Smooth muscle cell (in vitro differentiated cells): ENCODE measurements at regions not wholly inside any gene's neighbourhood (a gene's known extent, or its start where the extent isn't known, plus 50 kb on each side); places are given as distances from the start of the nearest gene placed in this dataset.

ENCODE experiments used
- DNase-seq: peaks from one replicate; lab custom pipeline; 2025; ENCODE audit not compliant: unreplicated experiment; lab: John Stamatoyannopoulos, UW
- H2AFZ ChIP-seq: fragments of 200-600 bp; sonication (generic); 2 replicates; pipeline ENCODE4 v1.6.0; 2016; ENCODE audit warnings: antibody characterized with exemption, low read depth, mild to moderate bottlenecking
- H3F3A ChIP-seq: fragments of 200-600 bp; sonication (generic); 2 replicates; pipeline ENCODE4 v1.6.0; 2017; ENCODE audit warnings: antibody characterized with exemption, low read depth
- H3K27ac ChIP-seq: fragments of 200-600 bp; sonication (generic); 2 replicates; pipeline ENCODE4 v1.5.1; 2016; ENCODE audit warnings: low read depth, mild to moderate bottlenecking
- H3K27me3 ChIP-seq: fragments of 200-600 bp; sonication (generic); 2 replicates; pipeline ENCODE4 v1.6.1; 2016; ENCODE audit warnings: low read depth, mild to moderate bottlenecking
- H3K36me3 ChIP-seq: fragments of 200-600 bp; sonication (generic); 2 replicates; pipeline ENCODE4 v1.5.1; 2016; ENCODE audit warnings: low read depth
- H3K4me1 ChIP-seq: fragments of 200-600 bp; sonication (generic); 2 replicates; pipeline ENCODE4 v1.5.1; 2016; ENCODE audit warnings: low read depth
- H3K4me2 ChIP-seq: fragments of 200-600 bp; sonication (generic); 2 replicates; pipeline ENCODE4 v1.6.0; 2016; ENCODE audit warnings: mild to moderate bottlenecking
- H3K4me3 ChIP-seq: fragments of 200-600 bp; sonication (generic); 2 replicates; pipeline ENCODE4 v1.5.1; 2016; ENCODE audit warnings: mild to moderate bottlenecking
- H3K79me2 ChIP-seq: fragments of 200-600 bp; sonication (generic); 2 replicates; pipeline ENCODE4 v1.6.0; 2016; ENCODE audit warnings: low read depth, mild to moderate bottlenecking
- H3K9ac ChIP-seq: fragments of 200-600 bp; sonication (generic); 2 replicates; pipeline ENCODE4 v1.6.0; 2016; ENCODE audit warnings: low read depth
- H3K9me3 ChIP-seq: fragments of 200-600 bp; sonication (generic); replicated peaks from 2 replicates; pipeline ENCODE4 v1.5.1; 2016; ENCODE audit warnings: low read depth
- H4K20me1 ChIP-seq: fragments of 200-600 bp; sonication (generic); 2 replicates; pipeline ENCODE4 v1.6.0; 2016; ENCODE audit warnings: low read depth
- WGBS: methylation state at CpG from one replicate; pipeline ENCODE4 v1.1.7; 2016; ENCODE audit warnings: low lambda C conversion rate; 5-methylcytosine and 5-hydroxymethylcytosine counted together
- TF ChIP-seq, protein P1 (sequence below): fragments of 200-600 bp; sonication (generic); IDR thresholded peaks from 2 replicates; pipeline ENCODE4 v1.5.1; 2017; ENCODE audit warnings: borderline replicate concordance, mild to moderate bottlenecking, antibody characterized with exemption; ENCODE audit not compliant: insufficient read depth, poor library complexity, severe bottlenecking

DNA sequence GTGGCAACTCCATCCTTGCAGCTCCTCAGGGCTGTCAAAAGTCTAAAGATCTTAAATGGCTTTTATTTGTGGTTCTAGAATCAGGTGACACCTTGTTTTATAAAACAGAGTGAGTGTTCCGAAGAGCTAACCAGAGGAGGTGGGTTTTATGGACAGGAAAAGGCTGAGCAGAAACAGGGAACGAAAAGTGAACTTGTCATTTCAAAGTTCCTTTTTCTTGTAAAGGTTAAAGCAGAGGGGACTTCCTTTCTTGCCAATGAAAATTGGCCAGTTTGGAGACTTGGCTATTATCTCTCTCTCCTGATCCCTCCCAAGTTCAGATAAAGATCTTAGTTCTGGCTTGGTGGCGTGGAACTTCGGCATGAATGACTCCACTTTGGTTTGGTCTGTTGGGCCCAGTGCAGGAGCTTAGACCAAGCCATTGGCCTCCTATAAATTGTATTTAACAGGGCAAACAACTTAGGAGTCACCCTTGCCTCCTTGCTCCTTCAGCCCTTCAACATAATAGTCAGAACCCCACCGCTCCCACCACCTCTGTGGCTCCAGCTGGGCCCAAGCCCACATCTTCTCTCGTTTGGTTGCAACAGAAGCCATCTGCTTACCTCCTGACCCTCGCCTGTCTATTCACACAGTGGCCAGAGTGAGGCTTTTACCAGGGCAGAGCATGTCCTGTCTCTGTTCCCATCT, 102.4 kb upstream of the THY1 start:
- Histone ChIP-seq H2AFZ (no peak overlapping the region), H3K36me3 (no peaks in the 10 kb centered on the region), H3K4me3 (no peak overlapping the region), H3K79me2 (no peaks in the 10 kb centered on the region), H3F3A (no peaks in the 10 kb centered on the region), H4K20me1 (no peaks in the 10 kb centered on the region), H3K4me1 (no peaks in the 10 kb centered on the region), H3K27me3 (peaks cover 12% of the 10 kb centered on the region), H3K27ac (no peak overlapping the region), H3K9me3 (no peaks in the 10 kb centered on the region), H3K4me2 (no peak overlapping the region), H3K9ac (no peak overlapping the region)
- TF ChIP-seq, protein P1, sequence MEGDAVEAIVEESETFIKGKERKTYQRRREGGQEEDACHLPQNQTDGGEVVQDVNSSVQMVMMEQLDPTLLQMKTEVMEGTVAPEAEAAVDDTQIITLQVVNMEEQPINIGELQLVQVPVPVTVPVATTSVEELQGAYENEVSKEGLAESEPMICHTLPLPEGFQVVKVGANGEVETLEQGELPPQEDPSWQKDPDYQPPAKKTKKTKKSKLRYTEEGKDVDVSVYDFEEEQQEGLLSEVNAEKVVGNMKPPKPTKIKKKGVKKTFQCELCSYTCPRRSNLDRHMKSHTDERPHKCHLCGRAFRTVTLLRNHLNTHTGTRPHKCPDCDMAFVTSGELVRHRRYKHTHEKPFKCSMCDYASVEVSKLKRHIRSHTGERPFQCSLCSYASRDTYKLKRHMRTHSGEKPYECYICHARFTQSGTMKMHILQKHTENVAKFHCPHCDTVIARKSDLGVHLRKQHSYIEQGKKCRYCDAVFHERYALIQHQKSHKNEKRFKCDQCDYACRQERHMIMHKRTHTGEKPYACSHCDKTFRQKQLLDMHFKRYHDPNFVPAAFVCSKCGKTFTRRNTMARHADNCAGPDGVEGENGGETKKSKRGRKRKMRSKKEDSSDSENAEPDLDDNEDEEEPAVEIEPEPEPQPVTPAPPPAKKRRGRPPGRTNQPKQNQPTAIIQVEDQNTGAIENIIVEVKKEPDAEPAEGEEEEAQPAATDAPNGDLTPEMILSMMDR, result no peak
- no peak for DNase-seq
- WGBS, result 80% methylated on average over 6 of the region's 7 CpGs

DNA sequence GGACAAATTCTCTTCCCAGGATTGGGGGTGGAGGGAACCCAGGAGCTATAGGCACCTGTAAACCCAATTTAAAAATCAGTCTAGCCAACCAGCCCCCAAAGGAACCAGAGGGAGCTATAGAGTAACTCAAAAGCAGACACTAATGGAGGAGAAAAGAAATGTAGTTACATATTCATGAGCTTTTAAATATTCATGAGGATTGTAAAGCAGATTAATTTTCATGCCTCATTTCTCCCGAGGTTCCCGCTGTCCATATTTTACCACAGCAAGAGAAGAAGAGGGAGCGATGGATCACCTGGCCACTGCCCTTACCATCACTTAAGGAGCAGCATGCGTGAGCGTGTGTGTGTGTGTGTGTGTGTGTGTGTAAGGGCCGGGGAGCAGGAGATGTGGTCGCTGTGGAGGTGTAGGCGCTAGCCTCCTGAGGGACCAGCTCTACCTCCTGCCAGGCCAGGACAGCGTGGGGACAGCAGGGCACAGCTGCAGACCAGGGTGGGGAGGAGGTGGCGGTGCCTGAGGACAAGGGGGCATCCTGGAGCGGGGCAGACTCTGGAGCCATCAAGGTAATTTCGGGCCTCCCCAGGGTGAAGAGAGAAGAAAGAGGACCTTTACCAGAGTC, 100.7 kb upstream of the THY1 start:
- no peaks in the 10 kb centered on the region for H3F3A ChIP-seq
- peaks cover 12% of the 10 kb centered on the region for H3K27me3 ChIP-seq

DNA sequence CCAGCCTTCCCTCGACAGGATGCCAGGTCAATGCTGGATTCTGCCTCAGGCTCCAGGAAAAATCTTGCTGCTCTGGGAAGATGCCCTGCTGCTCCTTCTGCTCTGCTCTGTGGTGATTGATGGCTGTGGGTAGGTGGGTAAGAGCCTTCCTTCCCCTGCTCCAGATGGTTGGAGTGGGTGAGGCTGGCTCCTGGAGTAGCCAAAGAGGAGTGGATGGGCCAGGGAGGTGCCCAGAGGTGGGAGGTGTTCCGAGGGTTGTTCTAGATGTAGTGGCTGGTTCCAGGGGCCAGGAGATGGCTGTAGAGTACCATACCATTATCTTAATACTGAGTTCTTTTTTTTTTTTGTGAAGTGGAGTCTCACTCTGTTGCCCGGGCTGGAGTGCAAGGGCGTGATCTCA, 99.6 kb upstream of the THY1 start:
- Histone ChIP-seq H3K4me3 (no peak overlapping the region), H3K9me3 (no peaks in the 10 kb centered on the region), H2AFZ (no peak overlapping the region), H3K27ac (no peak overlapping the region), H3K4me2 (no peak overlapping the region), H4K20me1 (no peaks in the 10 kb centered on the region), H3F3A (no peaks in the 10 kb centered on the region), H3K4me1 (no peaks in the 10 kb centered on the region), H3K27me3 (peaks cover 11% of the 10 kb centered on the region), H3K79me2 (no peaks in the 10 kb centered on the region), H3K9ac (no peak overlapping the region), H3K36me3 (no peaks in the 10 kb centered on the region)
- TF ChIP-seq, protein P1, result no peak
- 88% methylated on average over 4 of the region's 4 CpGs for WGBS
- no peak for DNase-seq

More for the DNA sequence above, 100.7 kb upstream of the THY1 start:
- H3K4me1 ChIP-seq, result no peaks in the 10 kb centered on the region
- no peak overlapping the region for H3K27ac ChIP-seq
- DNase-seq, result no peak
- 87% methylated on average over 10 of the region's 12 CpGs for WGBS
- TF ChIP-seq, protein P1, result no peak
- H3K36me3 ChIP-seq, result no peaks in the 10 kb centered on the region
- no peaks in the 10 kb centered on the region for H3K79me2 ChIP-seq
- H3K4me2 ChIP-seq, result no peak overlapping the region
- H3K9ac ChIP-seq, result no peak overlapping the region
- no peaks in the 10 kb centered on the region for H4K20me1 ChIP-seq
- H2AFZ ChIP-seq, result no peak overlapping the region
- no peaks in the 10 kb centered on the region for H3K9me3 ChIP-seq
- H3K4me3 ChIP-seq, result no peak overlapping the region

DNA sequence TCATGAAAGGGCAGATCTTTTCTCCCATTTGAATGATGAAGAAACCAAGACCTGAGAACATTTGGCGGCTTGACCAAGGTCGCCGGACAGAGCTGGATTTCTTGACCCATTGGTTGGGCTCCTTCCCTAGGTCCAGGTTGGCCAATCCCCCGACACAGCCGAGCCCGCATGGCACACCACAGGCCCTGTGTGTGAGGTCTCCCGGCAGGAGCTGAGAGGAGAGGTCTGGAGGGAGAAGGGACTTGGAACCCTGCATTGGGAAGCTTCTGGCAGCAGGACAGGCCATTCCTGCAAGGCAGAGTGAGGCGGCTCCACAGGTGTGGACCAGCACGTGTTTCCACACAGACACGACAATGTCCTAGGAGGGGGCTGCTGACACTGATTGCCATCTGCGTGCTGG, 98.6 kb upstream of the THY1 start:
- H3K79me2 ChIP-seq, result no peaks in the 10 kb centered on the region
- no peak overlapping the region for H3K27ac ChIP-seq
- H3F3A ChIP-seq, result no peaks in the 10 kb centered on the region
- no peaks in the 10 kb centered on the region for H3K9me3 ChIP-seq
- no peak for DNase-seq
- no peak overlapping the region for H3K4me2 ChIP-seq
- no peak overlapping the region for H3K4me3 ChIP-seq
- TF ChIP-seq, protein P1, result no peak
- H4K20me1 ChIP-seq, result no peaks in the 10 kb centered on the region
- H2AFZ ChIP-seq, result no peak overlapping the region
- 84% methylated on average over 11 of the region's 11 CpGs for WGBS
- H3K4me1 ChIP-seq, result no peaks in the 10 kb centered on the region
- H3K9ac ChIP-seq, result no peak overlapping the region
- no peaks in the 10 kb centered on the region for H3K36me3 ChIP-seq
- peaks cover 16% of the 10 kb centered on the region for H3K27me3 ChIP-seq
